Gastroesophageal sphincter (tissue), 4 donors: ENCODE measurements at regions not wholly inside any gene's neighbourhood (a gene's known extent, or its start where the extent isn't known, plus 50 kb on each side); places are given as distances from the start of the nearest gene placed in this dataset.

Experiments used
- ATAC-seq: fragments of 150-250 bp; one replicate; pipeline ENCODE4 v1.9.1; 2016; ENCODE audit warnings: mild to moderate bottlenecking, moderate library complexity
- H3K27ac ChIP-seq, 4 donors: fragments of 200-600 bp; sonication (generic) in 3 of 4; 1 replicate in 3 of 4; 2 replicates in 1 of 4; pipeline ENCODE4 v1.5.1; 2016 to 2019
- H3K27me3 ChIP-seq: fragments of 200-600 bp; sonication (generic); one replicate; pipeline ENCODE4 v1.5.1; 2019
- H3K36me3 ChIP-seq, 2 donors: fragments of 200-600 bp; sonication (generic); one replicate each; pipeline ENCODE4 v1.5.1; 2019; ENCODE audit warnings: control low read depth in 1 of 2
- H3K4me1 ChIP-seq, 3 donors: fragments of 200-600 bp; sonication (generic); 1 replicate in 2 of 3; 2 replicates in 1 of 3; pipeline ENCODE4 v1.5.1; 2016 to 2019; ENCODE audit warnings: control low read depth in 2 of 3
- H3K4me3 ChIP-seq, 2 donors: fragments of 200-600 bp; sonication (generic); one replicate each; pipeline ENCODE4 v1.5.1; 2019; ENCODE audit warnings: mild to moderate bottlenecking in 1 of 2, moderate library complexity in 1 of 2
- H3K9me3 ChIP-seq, 3 donors: fragments of 200-600 bp; sonication (generic); one replicate each; pipeline ENCODE4 v1.5.1; 2017 to 2019; ENCODE audit warnings: control low read depth in 2 of 3
- EP300 ChIP-seq: sonication (generic); formaldehyde crosslinking; IDR thresholded peaks from one replicate; pipeline ENCODE4 v1.6.1; 2017; ENCODE audit warnings: antibody characterized with exemption, mild to moderate bottlenecking
- POLR2A ChIP-seq, 2 donors: fragments of 450-650 bp; IDR thresholded peaks; one replicate each; pipeline ENCODE4 v1.6.1; 2017; ENCODE audit warnings: antibody characterized with exemption in 2 of 2, mild to moderate bottlenecking in 2 of 2, moderate library complexity in 1 of 2
- POLR2AphosphoS5 ChIP-seq: sonication (generic); formaldehyde crosslinking; IDR thresholded peaks from one replicate; pipeline ENCODE4 v1.6.1; 2017; ENCODE audit warnings: antibody characterized with exemption
- WGBS, 2 donors: methylation state at CpG; one replicate each; pipeline ENCODE4 v1.1.5; 2018; ENCODE audit warnings: low coverage in 1 of 2; 5-methylcytosine and 5-hydroxymethylcytosine counted together
- TF ChIP-seq, protein P1 (sequence below), 4 experiments: fragments of 200-600 bp in 2 of 4; fragments of 450-650 bp in 2 of 4; sonication (generic) in 1 of 4; IDR thresholded peaks; one replicate each; pipeline ENCODE4 v1.5.1; 2017 to 2019; ENCODE audit warnings: antibody characterized with exemption in 4 of 4, mild to moderate bottlenecking in 2 of 4, moderate library complexity in 2 of 4

DNA sequence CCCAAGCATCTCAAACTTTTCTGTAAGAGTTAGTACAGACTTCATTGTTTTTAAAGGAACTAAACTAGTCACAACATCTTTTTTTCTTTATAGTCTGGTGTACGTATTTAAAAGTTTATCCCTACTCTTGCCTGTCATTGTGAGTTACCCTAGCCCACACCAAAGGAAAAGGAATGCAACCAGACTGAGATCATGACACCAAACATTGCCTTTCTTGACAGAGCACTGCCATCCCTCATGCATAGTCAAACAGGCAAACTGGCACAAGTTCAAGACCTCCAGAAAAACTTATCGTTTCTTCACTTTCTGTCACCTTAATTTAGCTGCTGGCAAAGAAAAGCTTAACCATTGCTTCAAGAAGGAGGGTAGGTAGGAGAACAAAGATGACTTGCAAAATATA is 448.4 kb upstream of the MANEA start:
- TF ChIP-seq, protein P1, sequence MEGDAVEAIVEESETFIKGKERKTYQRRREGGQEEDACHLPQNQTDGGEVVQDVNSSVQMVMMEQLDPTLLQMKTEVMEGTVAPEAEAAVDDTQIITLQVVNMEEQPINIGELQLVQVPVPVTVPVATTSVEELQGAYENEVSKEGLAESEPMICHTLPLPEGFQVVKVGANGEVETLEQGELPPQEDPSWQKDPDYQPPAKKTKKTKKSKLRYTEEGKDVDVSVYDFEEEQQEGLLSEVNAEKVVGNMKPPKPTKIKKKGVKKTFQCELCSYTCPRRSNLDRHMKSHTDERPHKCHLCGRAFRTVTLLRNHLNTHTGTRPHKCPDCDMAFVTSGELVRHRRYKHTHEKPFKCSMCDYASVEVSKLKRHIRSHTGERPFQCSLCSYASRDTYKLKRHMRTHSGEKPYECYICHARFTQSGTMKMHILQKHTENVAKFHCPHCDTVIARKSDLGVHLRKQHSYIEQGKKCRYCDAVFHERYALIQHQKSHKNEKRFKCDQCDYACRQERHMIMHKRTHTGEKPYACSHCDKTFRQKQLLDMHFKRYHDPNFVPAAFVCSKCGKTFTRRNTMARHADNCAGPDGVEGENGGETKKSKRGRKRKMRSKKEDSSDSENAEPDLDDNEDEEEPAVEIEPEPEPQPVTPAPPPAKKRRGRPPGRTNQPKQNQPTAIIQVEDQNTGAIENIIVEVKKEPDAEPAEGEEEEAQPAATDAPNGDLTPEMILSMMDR (IDR thresholded peaks at IDR 0.05): no peak
- TF ChIP-seq POLR2AphosphoS5: no peak
- TF ChIP-seq EP300: no peak
- TF ChIP-seq POLR2A (IDR thresholded peaks at IDR 0.05): no peak
- Histone ChIP-seq H3K9me3 (no peaks in the 10 kb centered on the region), H3K4me1 (no peaks in the 10 kb centered on the region), H3K36me3 (no peaks in the 10 kb centered on the region), H3K4me3 (no peak overlapping the region), H3K27me3 (no peaks in the 10 kb centered on the region), H3K27ac (no peak overlapping the region)
- 29% methylated on average over 2 of the region's 2 CpGs for WGBS, 2 donors
- ATAC-seq: no peak

DNA sequence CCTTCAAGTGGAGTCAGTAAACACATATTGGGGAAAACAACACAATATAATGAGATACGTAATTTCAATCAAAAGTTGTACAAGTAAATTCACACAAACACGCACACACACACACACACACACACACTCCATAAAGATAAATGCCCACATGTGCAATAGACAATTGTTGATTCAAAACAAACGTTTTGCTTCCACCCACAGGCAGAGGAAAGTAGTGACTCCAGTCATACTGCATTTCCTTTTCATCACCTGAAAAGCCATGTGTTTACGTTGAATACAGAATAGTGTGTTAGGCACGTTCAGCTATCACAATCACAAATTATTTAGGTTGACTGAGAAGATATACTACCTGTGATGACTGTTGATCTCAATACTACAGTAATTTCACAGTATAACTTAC is 443.8 kb upstream of the MANEA start:
- Histone ChIP-seq H3K4me3 (no peak overlapping the region), H3K9me3 (no peaks in the 10 kb centered on the region), H3K36me3 (no peaks in the 10 kb centered on the region), H3K27ac (no peak overlapping the region), H3K27me3 (no peaks in the 10 kb centered on the region), H3K4me1 (no peaks in the 10 kb centered on the region)
- 29 to 35% methylated on average over 5 of the region's 5 CpGs for WGBS, 2 donors
- TF ChIP-seq POLR2AphosphoS5 (no peak), EP300 (no peak), POLR2A (IDR thresholded peaks at IDR 0.05) (no peak)
- TF ChIP-seq, protein P1 (IDR thresholded peaks at IDR 0.05): no peak
- ATAC-seq: no peak

DNA sequence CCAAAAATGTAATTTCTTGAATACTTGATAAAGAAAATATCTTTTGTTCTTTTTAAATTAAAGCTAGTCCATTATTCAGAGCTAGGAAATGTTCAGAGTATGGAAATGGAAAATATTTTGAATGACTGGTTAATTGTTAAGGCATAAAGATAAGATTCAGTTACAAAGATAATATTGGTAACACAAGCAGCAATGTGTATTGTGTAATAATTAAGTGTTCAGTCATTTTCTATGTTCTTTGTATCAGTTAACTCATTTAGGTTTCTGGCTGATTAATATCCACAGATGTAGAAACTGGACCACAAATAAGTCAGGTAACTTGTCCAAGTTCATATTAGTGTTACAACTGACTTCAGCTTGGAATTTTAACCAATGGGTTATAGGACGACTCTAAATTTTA is 442.2 kb upstream of the MANEA start:
- Histone ChIP-seq H3K4me3 (no peak overlapping the region), H3K27ac (no peak overlapping the region), H3K36me3 (no peaks in the 10 kb centered on the region), H3K4me1 (no peaks in the 10 kb centered on the region), H3K27me3 (no peaks in the 10 kb centered on the region), H3K9me3 (no peaks in the 10 kb centered on the region)
- ATAC-seq: no peak
- TF ChIP-seq POLR2AphosphoS5: no peak
- TF ChIP-seq POLR2A (IDR thresholded peaks at IDR 0.05): no peak
- TF ChIP-seq EP300: no peak
- TF ChIP-seq, protein P1 (IDR thresholded peaks at IDR 0.05): no peak
- WGBS, 2 donors: 40 to 69% methylated on average over 1 of the region's 1 CpG

DNA sequence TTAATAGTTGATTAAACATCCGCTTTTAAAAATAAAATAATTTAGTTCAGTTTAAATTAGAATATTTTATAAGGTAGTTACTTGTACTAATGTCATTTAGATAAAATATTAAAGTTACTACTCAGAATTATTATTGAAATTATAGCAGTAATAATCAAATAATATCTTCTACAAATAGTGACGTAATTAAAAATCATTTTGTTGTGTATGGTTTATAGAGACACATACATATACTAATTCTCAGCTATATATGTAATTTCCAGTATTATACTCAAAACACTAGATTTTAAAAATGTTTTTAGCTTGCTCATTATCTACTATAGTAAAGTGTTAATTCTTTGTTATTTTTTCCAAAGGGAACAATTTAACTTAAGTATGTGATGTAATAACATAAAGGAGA is 435.2 kb upstream of the MANEA start:
- Histone ChIP-seq H3K36me3 (no peaks in the 10 kb centered on the region), H3K27ac (no peak overlapping the region), H3K27me3 (no peaks in the 10 kb centered on the region), H3K9me3 (no peaks in the 10 kb centered on the region), H3K4me3 (no peak overlapping the region), H3K4me1 (no peaks in the 10 kb centered on the region)
- no peak for ATAC-seq
- WGBS, 2 donors: 92 to 94% methylated on average over 2 of the region's 2 CpGs
- TF ChIP-seq EP300 (no peak), POLR2A (IDR thresholded peaks at IDR 0.05) (no peak), POLR2AphosphoS5 (no peak)
- TF ChIP-seq, protein P1 (IDR thresholded peaks at IDR 0.05): no peak

DNA sequence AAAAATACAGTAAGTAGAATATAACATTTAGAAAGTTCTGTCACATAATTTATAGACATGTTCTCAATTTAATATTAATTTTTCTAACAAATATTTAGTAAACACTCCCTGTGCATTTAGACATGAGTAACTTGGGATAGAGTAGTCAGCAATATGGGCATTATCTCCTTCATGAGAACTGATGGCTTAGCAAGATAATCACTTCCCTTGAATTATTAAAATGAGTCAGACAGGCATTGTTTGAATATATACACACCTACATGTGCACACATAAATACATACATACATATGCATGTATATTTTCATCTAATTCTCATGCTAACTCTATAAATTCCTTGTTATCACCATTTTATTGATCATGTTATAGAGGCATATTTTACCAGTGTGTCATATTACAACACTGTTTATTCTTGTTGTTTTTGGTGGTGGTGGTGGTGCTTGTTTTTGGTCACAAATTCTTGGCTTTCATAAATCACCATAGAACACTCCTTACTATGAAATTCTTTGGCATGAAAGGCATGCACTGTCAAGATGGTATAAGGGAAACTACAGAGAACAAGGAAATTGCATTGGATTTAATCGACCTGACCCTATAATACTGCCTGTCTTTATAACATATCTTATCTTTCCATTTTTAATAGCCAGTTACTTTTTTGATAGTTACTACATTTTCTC is 434.5 kb upstream of the MANEA start:
- Histone ChIP-seq H3K36me3 (no peaks in the 10 kb centered on the region), H3K4me1 (no peaks in the 10 kb centered on the region), H3K9me3 (no peaks in the 10 kb centered on the region), H3K27ac (no peak overlapping the region), H3K27me3 (no peaks in the 10 kb centered on the region), H3K4me3 (no peak overlapping the region)
- TF ChIP-seq EP300 (no peak), POLR2A (IDR thresholded peaks at IDR 0.05) (no peak), POLR2AphosphoS5 (no peak)
- TF ChIP-seq, protein P1 (IDR thresholded peaks at IDR 0.05): no peak
- WGBS, 2 donors: 67 to 83% methylated on average over 1 of the region's 1 CpG
- no peak for ATAC-seq
